Endodermal cell (in vitro differentiated cells): ENCODE measurements at regions not wholly inside any gene's neighbourhood (a gene's known extent, or its start where the extent isn't known, plus 50 kb on each side); places are given as distances from the start of the nearest gene placed in this dataset.

Experiments
- DNase-seq: peaks from one replicate; pipeline ENCODE4 v3.0.0-alpha.2; 2017
- H3K27ac ChIP-seq: 2 replicates; pipeline ENCODE4 v1.5.1; 2013; ENCODE audit warnings: mild to moderate bottlenecking, low read depth, low read length, moderate library complexity
- H3K27me3 ChIP-seq: 2 replicates; pipeline ENCODE4 v1.6.1; 2013; ENCODE audit warnings: mild to moderate bottlenecking, low read length, moderate library complexity; ENCODE audit not compliant: insufficient read depth, control insufficient read depth, poor library complexity, severe bottlenecking
- H3K36me3 ChIP-seq: 2 replicates; pipeline ENCODE4 v1.7.0; 2013; ENCODE audit warnings: mild to moderate bottlenecking, low read length, moderate library complexity; ENCODE audit not compliant: control insufficient read depth, insufficient read depth
- H3K4me1 ChIP-seq: one replicate; pipeline ENCODE4 v1.7.0; 2013; ENCODE audit warnings: low read length; ENCODE audit not compliant: control insufficient read depth, insufficient read depth
- H3K4me3 ChIP-seq: 2 replicates; pipeline ENCODE4 v1.5.1; 2013; ENCODE audit warnings: mild to moderate bottlenecking, low read length, moderate library complexity
- H3K9ac ChIP-seq: 2 replicates; pipeline ENCODE4 v1.6.1; 2013; ENCODE audit warnings: mild to moderate bottlenecking, low read length, moderate library complexity; ENCODE audit not compliant: poor library complexity, severe bottlenecking; ENCODE audit errors: extremely low read depth
- H3K9me3 ChIP-seq: 2 replicates; pipeline ENCODE4 v1.6.1; 2013; ENCODE audit warnings: mild to moderate bottlenecking, low read length, moderate library complexity; ENCODE audit not compliant: control insufficient read depth
- H3K27ac Mint-ChIP-seq: 2 replicates; pipeline ENCODE4 v1.8.0; 2020; ENCODE audit warnings: mixed read lengths
- H3K27me3 Mint-ChIP-seq: 2 replicates; pipeline ENCODE4 v1.8.0; 2021; ENCODE audit warnings: mild to moderate bottlenecking, mixed read lengths; ENCODE audit not compliant: insufficient read depth
- H3K36me3 Mint-ChIP-seq: 2 replicates; pipeline ENCODE4 v1.8.0; 2020; ENCODE audit warnings: low read depth, mixed read lengths
- H3K4me1 Mint-ChIP-seq: 2 replicates; pipeline ENCODE4 v1.8.0; 2020; ENCODE audit warnings: mixed read lengths
- H3K4me3 Mint-ChIP-seq: 2 replicates; pipeline ENCODE4 v1.8.0; 2020; ENCODE audit warnings: mild to moderate bottlenecking, moderate library complexity, mixed read lengths
- H3K9me3 Mint-ChIP-seq: 2 replicates; pipeline ENCODE4 v1.8.0; 2020; ENCODE audit warnings: mild to moderate bottlenecking, mixed read lengths
- WGBS, 2 experiments: methylation state at CpG; one replicate each; pipeline versions ENCODE4 v1.1.5 to v1.1.7; 2013; ENCODE audit warnings: missing lambda C conversion rate in 2 of 2, mixed read lengths in 1 of 2; ENCODE audit not compliant: insufficient coverage in 1 of 2, insufficient read length in 1 of 2; 5-methylcytosine and 5-hydroxymethylcytosine counted together
- TF ChIP-seq, protein P1 (sequence below): fragments of 200-600 bp; sonication (generic); conservative IDR thresholded peaks from 2 replicates; pipeline ENCODE4 v1.5.0; 2021; ENCODE audit warnings: antibody characterized with exemption, mild to moderate bottlenecking

DNA sequence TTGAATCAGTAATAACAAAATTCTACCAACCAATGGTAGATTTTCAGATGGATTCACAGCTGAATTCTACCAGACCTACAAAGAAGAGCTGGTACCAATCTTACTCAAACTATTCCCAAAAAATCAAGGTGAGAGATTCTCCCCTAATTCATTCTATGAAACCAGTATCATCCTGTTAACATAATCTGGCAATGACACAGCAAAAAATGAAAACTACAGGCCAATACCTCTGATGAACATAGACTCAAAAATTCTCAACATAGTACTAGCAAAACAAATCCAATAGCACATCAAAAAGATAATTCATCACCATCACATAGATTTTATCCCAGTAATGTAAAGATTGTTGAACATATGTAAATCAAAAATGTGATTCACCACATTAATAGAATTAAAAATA is 234.4 kb upstream of the KIF2B start:
- Histone ChIP-seq H3K27ac (no peak overlapping the region), H3K4me3 (no peak overlapping the region), H3K9ac (no peak overlapping the region), H3K4me1 (no peaks in the 10 kb centered on the region), H3K27me3 (no peaks in the 10 kb centered on the region), H3K36me3 (no peaks in the 10 kb centered on the region), H3K9me3 (no peaks in the 10 kb centered on the region)
- Mint-ChIP-seq H3K4me1 (no peaks in the 10 kb centered on the region), H3K27me3 (no peaks in the 10 kb centered on the region), H3K27ac (no peak overlapping the region), H3K9me3 (no peaks in the 10 kb centered on the region), H3K4me3 (no peak overlapping the region), H3K36me3 (no peaks in the 10 kb centered on the region)
- no peak for DNase-seq
- TF ChIP-seq, protein P1, sequence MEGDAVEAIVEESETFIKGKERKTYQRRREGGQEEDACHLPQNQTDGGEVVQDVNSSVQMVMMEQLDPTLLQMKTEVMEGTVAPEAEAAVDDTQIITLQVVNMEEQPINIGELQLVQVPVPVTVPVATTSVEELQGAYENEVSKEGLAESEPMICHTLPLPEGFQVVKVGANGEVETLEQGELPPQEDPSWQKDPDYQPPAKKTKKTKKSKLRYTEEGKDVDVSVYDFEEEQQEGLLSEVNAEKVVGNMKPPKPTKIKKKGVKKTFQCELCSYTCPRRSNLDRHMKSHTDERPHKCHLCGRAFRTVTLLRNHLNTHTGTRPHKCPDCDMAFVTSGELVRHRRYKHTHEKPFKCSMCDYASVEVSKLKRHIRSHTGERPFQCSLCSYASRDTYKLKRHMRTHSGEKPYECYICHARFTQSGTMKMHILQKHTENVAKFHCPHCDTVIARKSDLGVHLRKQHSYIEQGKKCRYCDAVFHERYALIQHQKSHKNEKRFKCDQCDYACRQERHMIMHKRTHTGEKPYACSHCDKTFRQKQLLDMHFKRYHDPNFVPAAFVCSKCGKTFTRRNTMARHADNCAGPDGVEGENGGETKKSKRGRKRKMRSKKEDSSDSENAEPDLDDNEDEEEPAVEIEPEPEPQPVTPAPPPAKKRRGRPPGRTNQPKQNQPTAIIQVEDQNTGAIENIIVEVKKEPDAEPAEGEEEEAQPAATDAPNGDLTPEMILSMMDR = no peak

DNA sequence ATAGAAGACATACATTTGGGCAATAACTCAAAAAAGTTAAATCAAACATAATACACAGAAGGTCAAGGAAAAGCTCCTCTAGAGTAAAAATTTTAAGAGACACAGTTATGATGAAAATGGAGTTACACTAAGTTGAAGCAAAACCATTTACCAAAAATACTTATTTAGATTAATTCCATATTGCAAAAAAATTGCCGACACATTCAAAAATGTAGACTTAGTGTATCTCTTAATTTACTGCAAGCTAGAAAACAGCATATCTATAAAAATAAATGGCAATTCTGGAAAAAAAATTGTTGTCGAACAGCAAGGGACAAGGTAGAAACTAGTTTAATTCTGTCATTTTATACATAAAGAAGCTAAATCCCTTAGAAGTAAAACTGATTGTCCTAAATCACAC is 248.7 kb upstream of the KIF2B start:
- Mint-ChIP-seq H3K9me3 (no peaks in the 10 kb centered on the region), H3K4me1 (no peaks in the 10 kb centered on the region), H3K36me3 (no peaks in the 10 kb centered on the region), H3K27me3 (no peaks in the 10 kb centered on the region), H3K27ac (no peak overlapping the region), H3K4me3 (no peak overlapping the region)
- WGBS, 2 experiments = 93% methylated on average over 2 of the region's 2 CpGs; no CpG with 5 or more reads in 1 of the 2 experiments
- no peaks in the 10 kb centered on the region for H3K36me3 ChIP-seq
- no peak overlapping the region for H3K9ac ChIP-seq
- no peak overlapping the region for H3K27ac ChIP-seq
- H3K9me3 ChIP-seq = no peaks in the 10 kb centered on the region
- TF ChIP-seq, protein P1 = no peak
- H3K27me3 ChIP-seq = no peaks in the 10 kb centered on the region
- no peak overlapping the region for H3K4me3 ChIP-seq
- no peaks in the 10 kb centered on the region for H3K4me1 ChIP-seq
- DNase-seq = no peak

DNA sequence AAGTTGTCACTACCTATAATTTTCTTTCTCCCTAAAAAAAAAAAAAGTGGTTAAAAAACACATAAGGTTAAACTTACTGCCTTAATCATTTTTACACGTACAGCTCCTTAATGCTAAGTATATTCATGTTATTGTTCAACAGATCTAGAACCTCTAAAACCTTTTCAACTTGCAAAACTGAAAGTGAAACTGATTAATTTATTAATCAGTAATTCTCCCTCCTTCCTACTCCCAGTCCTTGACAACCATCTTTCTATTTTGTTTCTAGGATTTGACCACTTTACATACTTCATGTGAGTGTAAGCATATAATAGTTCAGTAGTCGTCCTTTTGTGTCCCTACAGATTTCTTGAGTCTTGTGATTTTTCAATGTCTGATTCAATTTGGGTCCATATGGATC is 251.4 kb upstream of the KIF2B start:
- no peaks in the 10 kb centered on the region for H3K4me1 Mint-ChIP-seq
- H3K9me3 ChIP-seq = no peaks in the 10 kb centered on the region
- DNase-seq = no peak
- H3K27me3 ChIP-seq = no peaks in the 10 kb centered on the region
- no peak overlapping the region for H3K4me3 ChIP-seq
- 86 to 100% methylated on average over 1 to 2 of the region's 2 CpGs for WGBS, 2 experiments
- no peaks in the 10 kb centered on the region for H3K9me3 Mint-ChIP-seq
- no peak overlapping the region for H3K9ac ChIP-seq
- TF ChIP-seq, protein P1 = no peak
- no peaks in the 10 kb centered on the region for H3K36me3 Mint-ChIP-seq
- H3K4me1 ChIP-seq = no peaks in the 10 kb centered on the region
- H3K27ac Mint-ChIP-seq = no peak overlapping the region
- H3K36me3 ChIP-seq = no peaks in the 10 kb centered on the region
- H3K27ac ChIP-seq = no peak overlapping the region
- H3K27me3 Mint-ChIP-seq = no peaks in the 10 kb centered on the region
- H3K4me3 Mint-ChIP-seq = no peak overlapping the region
